ENCODE measurements at regions not wholly inside any gene's neighbourhood (a gene's known extent, or its start where the extent isn't known, plus 50 kb on each side); places are given as distances from the start of the nearest gene placed in this dataset.
"Not testable (repeated sequence)": the region's sequence is repeated elsewhere in the genome, so short reads cannot be mapped to it uniquely, and the experiment has no call there.

- no peak overlapping the region for H3K4me3 ChIP-seq (ENCODE audit: control insufficient read depth, low read depth, low read length)
- TF ChIP-seq, protein P1, sequence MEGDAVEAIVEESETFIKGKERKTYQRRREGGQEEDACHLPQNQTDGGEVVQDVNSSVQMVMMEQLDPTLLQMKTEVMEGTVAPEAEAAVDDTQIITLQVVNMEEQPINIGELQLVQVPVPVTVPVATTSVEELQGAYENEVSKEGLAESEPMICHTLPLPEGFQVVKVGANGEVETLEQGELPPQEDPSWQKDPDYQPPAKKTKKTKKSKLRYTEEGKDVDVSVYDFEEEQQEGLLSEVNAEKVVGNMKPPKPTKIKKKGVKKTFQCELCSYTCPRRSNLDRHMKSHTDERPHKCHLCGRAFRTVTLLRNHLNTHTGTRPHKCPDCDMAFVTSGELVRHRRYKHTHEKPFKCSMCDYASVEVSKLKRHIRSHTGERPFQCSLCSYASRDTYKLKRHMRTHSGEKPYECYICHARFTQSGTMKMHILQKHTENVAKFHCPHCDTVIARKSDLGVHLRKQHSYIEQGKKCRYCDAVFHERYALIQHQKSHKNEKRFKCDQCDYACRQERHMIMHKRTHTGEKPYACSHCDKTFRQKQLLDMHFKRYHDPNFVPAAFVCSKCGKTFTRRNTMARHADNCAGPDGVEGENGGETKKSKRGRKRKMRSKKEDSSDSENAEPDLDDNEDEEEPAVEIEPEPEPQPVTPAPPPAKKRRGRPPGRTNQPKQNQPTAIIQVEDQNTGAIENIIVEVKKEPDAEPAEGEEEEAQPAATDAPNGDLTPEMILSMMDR (conservative IDR thresholded peaks at IDR 0.05; ENCODE audit: control insufficient read depth, insufficient read depth, low read depth, low read length): no peak
- no peak for DNase-seq (ENCODE audit: low read depth)
Measured at GRCh38 chr7:131077735-131078134, 249.9 kb upstream of the MKLN1 start.

DNA sequence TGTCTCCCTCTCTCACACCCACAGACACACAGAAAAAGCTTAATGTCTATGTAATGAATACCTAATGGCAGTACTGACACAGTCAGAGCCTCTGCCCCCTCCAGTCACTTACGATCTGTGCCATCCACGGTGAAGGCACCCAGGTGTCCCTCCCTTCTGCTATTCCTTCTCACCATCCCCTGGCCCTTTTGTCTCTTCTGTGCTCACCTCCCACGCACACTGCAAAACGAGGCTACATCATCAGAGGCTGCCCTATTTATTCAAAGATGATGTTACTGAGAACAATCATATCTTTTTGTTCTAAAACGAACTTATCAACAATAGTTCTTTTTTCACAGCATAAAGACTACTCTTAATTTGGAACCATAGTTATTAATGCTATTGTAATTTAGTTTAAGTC is 246.9 kb upstream of the MKLN1 start:
- no peak for DNase-seq (ENCODE audit: low read depth)
- TF ChIP-seq, protein P1 (conservative IDR thresholded peaks at IDR 0.05; ENCODE audit: control insufficient read depth, insufficient read depth, low read depth, low read length): no peak
- H3K4me3 ChIP-seq (ENCODE audit: control insufficient read depth, low read depth, low read length): no peak overlapping the region

GRCh38 chr7:131081308-131081707 is 246.4 kb upstream of the MKLN1 start:
- TF ChIP-seq, protein P1 (conservative IDR thresholded peaks at IDR 0.05; ENCODE audit: control insufficient read depth, insufficient read depth, low read depth, low read length): no peak

GRCh38 chr7:131083781-131084180 is 243.9 kb upstream of the MKLN1 start:
- no peak overlapping the region for H3K4me3 ChIP-seq (ENCODE audit: control insufficient read depth, low read depth, low read length)
- DNase-seq (ENCODE audit: low read depth): no peak
- TF ChIP-seq, protein P1 (conservative IDR thresholded peaks at IDR 0.05; ENCODE audit: control insufficient read depth, insufficient read depth, low read depth, low read length): no peak

More at GRCh38 chr7:131081308-131081707, 246.4 kb upstream of the MKLN1 start:
- DNase-seq (ENCODE audit: low read depth): no peak
- H3K4me3 ChIP-seq (ENCODE audit: control insufficient read depth, low read depth, low read length): no peak overlapping the region

- H3K4me3 ChIP-seq (ENCODE audit: control insufficient read depth, low read depth, low read length); DNase-seq (ENCODE audit: low read depth): not testable (repeated sequence)
Measured at GRCh38 chr7:131084336-131084735, 243.3 kb upstream of the MKLN1 start.

DNA sequence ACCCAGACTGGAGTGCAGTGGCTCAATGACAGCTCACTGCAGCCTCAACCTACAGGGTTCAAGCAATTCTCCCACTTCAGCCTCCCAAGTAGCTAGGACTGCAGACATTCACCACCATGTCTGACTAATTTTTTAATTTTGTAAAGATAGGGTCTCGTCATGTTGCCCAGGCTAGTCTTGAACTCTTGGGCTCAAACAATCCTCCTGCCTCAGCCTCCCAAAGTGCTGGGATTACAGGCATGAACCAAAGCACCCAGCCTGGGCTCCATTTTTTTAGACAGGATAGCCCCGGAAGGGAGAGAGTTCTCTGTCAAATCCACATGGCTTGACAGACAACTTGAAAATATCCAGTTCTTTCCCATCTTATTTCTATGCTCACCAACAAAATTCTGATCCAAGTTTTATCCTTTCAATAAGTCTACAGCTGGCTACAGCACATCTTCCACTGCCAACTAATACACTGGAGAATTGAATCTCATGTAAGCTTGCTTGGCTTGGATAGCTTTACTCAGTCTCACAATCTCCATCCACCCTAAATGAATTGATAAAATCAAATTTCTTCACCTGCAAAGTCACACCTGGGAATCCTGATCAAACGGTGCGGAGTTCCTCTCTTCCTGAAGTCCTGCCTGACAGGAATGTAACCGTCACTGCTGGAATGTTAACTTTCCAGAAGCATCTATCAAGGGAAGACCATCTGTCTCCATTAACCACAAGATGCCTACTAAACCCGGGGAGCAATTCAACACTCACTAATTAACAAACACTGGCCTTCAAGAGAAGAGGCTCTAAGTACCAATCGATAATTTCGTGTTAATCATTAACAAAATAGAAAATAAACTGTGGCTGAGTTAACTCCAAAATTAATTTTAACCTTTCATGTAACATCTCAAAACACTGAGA is 239.7 kb upstream of the MKLN1 start:
- H3K4me3 ChIP-seq (ENCODE audit: control insufficient read depth, low read depth, low read length): no peak overlapping the region
- TF ChIP-seq, protein P1 (conservative IDR thresholded peaks at IDR 0.05; ENCODE audit: control insufficient read depth, insufficient read depth, low read depth, low read length): no peak
- peak; percentile 23 for DNase-seq (ENCODE audit: low read depth)

DNA sequence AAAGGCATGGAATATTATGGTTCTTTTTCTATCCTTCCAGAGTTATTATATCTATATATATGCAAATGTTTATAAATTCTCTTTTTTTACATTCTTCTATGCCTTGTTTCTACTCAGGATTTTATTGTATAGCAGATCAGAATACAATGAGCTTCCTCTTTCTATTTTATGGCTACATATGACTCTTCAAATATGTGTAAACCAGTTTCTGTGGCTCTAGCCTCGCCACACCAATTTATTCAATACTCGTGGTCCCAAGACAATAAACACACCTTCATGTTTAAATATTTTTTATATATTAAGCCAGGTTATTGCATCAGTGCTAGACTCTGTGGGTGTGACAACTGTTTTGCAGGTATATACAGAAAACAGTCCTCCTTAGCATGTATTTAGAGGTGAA is 237.5 kb upstream of the MKLN1 start:
- DNase-seq (ENCODE audit: low read depth): no peak
- TF ChIP-seq, protein P1 (conservative IDR thresholded peaks at IDR 0.05; ENCODE audit: control insufficient read depth, insufficient read depth, low read depth, low read length): no peak
- no peak overlapping the region for H3K4me3 ChIP-seq (ENCODE audit: control insufficient read depth, low read depth, low read length)

Data from fibroblast of mammary gland (primary cell).